NCI-H146 treated with DMSO at 0.1 percent for 48 hours (cell line): ENCODE measurements at regions not wholly inside any gene's neighbourhood (a gene's known extent, or its start where the extent isn't known, plus 50 kb on each side); places are given as distances from the start of the nearest gene placed in this dataset.
"Not testable (repeated sequence)": the region's sequence is repeated elsewhere in the genome, so short reads cannot be mapped to it uniquely, and the experiment has no call there.

Experiments used
- DNase-seq: peaks from one replicate; lab custom pipeline; 2025; ENCODE audit not compliant: unreplicated experiment; lab: John Stamatoyannopoulos, UW

DNA sequence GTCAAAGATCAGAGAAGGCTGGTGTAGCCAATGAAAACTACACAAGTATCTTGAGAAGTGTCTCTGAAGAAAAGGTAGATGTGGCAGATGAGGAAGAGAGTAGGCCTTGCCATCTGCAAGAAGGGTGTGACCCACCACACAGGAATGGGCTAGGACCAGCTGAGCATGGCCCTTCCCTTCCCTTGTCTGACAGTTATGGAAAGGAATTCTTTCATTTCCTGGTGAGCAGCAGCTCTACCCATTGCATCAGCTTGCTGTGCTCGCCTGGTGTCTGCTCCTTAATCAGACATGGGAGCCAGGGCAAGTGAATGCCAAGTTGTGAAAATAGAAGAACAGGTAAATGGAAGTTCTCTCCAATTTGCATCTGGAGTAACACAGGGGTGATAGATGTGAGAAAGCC, 145.2 kb upstream of the KRR1 start:
- DNase-seq, result no peak

DNA sequence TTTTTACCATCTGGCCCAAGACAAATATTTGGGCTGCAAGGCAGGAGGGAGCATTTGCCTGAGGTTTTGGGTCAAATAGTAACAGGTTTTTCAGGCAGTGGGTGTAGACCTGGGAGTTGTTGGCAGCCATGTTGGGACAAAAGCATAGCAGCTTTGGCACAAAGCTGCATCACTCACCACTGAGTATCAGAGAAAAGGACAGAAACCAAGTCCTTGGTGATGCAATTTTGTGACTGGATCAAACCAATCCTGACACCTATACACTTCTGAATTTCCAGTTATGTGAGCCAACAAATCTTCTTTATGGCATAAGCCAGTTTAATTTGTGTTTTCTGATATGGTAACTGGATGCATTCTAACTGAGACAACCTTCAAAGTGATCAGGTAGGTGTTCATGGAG, 144.8 kb upstream of the KRR1 start:
- DNase-seq, result no peak

DNA sequence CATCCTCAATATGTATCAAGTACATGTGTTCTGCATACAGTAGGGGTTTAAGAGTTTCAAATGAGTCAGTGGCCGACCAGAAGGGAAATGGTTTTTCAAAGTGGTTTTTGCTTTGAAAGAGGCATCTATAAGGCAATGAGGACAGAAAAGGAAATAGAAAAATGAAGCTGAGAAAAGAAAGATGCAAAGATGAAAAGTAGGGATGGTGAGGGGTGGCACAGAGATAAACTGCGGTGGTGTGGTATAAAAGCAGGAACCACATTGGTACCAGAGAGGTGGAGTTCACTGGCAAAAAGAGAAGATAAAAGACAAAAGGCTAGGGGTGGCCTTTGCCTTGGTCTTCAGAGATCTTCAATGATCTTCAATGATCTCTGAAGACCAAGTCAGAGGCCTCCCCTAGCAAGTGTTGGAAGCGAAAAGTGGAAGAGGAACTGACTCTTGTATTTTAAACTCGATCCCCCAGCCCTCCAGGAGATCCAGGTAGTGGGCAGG, 144.0 kb upstream of the KRR1 start:
- DNase-seq, result no peak

DNA sequence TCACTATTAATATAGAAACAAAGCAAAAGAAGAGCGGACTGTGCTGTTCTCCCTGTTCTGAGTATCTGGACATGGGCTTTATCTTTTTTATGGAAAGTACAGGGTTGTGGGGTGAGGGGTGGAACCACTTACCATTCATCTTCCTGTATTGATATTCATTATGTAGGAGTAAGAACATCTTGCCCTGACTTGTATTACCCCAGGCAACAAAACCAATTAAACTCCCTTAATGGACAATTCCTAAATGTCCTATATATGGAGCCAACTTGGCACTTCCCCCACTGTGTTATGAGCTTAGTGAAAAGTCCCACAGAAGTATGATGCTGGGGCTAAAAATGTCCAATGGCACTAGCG, 139.9 kb upstream of the KRR1 start:
- DNase-seq, result no peak

DNA sequence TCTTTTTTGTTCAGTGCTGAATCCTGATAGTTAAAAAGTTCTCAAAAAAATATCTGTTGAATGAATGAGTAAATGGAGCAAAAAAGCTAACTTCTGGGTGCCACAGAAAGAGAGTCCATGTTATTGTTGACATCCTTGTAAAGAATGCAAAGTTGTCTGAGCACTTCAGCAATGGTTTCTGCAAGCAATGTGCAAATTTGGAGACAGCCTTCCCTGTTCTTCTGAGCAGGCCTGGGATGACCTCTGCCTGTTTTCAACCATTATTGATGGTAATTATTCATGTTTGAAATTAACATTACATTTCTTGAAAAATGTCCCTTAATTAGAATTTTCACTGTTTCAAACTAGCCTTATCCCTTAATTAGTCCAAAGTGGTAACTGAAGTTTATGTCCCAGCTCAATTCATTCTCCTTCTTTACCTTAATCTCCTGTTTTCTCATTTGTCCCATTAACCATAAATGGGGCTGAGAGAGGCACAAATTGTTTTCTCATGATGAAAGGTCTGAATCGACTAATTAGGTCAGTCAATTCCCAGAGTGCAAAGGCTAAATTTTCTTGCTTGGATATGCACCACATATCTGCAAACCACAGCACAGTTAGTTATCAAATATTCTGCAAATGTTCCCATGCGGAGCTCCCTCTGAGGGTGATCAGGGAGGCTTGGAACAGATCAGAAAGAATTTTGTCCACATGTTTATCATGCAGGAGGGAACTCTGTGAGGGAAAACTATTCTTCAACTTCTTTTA, 139.4 kb upstream of the KRR1 start:
- DNase-seq, result no peak

DNA sequence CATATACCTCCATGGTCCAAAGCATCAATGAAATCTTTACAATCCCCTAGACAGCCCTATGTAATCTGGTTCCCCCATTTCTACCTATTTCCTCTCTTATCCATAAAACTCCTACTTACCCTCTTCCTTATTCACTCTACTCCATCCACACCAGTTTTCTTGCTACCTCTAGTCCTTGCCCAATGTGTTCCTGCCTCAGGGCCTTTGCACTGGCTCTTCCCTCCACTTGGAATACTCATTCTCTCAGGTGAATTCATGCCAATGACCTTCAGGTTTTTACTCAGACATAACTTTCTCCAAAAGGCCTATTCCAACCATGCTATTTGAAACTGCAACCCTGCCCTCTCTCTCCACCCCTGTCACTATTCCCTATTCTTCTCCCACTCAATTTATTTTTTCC, 138.7 kb upstream of the KRR1 start:
- DNase-seq, result no peak

DNA sequence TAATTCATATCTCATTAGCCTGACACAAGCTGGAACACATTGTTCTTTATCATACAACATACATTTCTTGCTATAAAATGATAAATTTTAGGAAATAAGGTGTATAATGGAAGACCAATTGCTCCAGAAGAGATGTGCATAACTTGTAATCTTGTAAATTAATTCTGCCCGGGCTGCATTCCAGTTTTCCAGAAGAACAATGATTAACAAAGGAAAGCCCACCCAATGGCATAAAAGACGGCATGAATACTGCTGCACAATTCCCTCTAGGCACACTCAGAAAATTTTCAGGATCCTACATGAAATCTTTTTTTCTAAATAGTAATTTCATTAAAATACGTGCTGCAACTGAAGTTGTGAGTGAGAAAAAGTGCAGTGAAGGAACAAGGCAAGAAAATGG, 137.4 kb upstream of the KRR1 start:
- no peak for DNase-seq

DNA sequence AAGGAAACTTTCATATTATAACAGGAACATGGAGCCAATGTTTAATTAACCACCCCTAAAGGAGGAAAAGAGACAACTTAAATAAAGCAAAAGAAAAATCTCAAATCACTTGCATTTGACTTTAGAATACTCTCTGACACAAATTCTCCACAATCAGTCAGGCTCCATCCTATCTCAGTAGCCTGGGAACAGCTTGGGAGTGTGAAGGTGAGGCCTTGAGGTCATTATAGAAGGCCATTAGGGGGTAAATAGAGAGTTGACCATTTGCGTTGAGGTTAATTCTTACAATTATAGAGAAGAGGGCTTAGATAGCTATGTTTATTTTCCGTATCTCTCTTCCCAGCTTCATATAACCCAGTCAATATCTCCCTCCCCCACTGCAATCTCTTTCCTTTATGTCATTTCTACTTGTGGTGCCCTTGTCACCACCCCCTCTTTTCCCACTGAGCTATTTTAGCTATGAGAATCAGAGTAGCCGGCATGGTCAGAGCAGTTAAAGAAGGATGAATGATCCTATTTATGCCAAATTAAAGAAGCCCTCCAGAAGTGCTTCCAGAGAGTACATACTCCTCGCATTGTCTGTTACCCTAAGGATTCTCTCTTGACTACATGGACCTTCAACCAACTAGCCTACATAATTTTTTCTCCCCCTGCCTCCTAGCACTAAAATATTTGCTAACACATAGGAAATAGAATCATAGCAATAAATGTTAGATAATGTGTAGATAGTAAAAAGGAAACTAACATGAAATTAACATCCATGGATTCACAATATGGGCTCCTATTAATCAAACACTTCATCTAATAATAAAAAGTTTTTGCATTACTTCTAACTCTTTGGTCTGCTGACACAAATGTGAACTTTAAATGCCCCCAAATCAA, 135.2 kb upstream of the KRR1 start:
- DNase-seq, result peak; percentile 65

DNA sequence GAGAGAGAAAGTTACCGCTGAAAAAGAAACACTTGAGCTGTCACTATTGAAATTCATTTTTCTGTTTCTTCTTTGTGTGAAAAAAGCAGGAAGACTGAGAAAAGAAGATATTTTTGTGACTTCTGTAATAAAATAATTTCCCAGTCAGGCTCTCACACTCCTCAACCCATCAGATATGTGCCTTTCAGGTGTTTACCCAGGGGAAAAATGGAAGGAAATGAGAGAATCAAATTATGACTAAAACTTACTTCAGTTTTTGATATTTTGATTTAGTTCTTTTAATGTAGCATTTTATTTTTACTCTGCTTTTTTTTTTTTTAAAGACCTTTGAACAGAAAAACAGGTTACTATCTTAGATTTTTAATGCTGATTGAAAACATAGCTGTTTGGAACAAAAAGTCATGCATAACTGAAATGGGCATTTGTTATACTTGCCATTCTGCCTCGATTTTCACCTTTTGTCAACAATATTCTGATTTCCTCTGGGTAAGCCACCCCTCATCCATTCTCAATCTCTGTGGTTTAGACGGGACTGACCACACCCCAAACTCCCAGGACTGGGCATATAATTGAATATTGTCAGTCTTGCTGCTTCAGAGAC, 133.2 kb upstream of the KRR1 start:
- no peak for DNase-seq

DNA sequence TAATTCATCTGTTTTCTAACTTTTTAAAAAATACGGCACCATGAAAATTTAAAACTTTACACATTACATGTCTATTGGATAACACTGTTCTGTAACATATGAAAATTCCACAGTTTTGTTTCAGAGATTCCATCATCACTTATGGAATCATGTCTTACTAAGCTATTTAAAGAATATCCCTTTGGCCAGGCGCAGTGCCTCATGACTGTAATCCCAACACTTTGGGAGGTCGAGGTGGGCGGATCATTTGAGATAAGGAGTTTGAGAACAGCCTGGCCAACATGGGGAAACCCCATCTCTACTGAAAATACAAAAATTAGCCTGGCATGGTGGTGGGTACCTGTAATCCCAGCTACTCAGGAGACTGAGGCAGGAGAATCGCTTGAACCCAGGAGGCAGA, 131.7 kb upstream of the KRR1 start:
- DNase-seq, result not testable (repeated sequence)

DNA sequence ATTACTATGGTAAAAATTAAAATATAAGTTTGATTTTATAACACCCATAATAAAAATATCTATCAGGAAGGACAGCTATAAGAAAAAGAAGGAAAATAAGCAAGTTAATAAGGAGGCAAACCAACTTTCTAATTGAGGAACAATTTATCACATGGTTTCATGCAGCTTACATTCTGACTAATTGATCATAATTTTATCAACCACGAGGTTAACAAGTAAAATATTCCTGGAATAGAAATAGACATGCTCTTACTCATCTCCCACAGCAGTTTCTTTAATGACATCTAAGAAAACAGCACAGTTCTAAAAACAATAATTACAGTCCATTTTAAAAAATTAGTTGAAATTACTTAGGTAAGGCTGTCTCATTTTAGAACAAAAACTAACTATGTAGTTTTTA, 130.8 kb upstream of the KRR1 start:
- no peak for DNase-seq

DNA sequence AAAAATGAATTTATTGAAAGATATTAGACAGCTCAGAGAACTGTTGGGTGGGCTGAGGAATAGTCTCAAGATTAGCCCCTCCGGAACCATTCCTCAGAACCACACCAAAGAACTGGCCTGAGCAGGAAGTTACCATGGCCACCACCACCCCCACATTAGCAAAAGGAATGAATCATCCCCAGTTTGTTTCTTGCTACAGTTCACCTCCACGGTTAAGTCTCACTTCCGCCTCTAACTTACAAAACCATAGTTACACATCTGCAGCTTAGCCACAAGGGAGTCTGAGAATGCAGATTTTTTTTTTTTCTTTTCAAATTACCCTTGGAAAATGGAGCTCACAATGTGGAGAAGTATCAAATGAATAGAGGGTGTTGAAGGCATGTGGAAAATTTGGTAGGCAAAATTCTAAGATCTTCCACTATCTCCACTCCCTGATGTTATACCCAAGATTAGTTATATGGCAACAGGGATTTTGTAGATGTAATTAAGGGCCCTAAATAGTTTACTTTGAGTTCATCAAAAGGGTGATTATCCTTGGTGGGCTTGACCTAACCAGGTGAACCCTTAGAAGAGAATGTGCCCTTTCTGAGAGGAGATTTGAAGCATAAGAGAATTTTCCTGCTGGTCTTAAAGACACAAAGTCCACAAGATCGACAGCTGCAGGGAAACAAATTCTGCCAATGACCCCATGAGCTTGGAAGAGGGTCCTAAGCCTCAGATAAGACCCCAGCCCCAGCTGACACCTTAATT, 129.8 kb upstream of the KRR1 start:
- DNase-seq, result no peak

DNA sequence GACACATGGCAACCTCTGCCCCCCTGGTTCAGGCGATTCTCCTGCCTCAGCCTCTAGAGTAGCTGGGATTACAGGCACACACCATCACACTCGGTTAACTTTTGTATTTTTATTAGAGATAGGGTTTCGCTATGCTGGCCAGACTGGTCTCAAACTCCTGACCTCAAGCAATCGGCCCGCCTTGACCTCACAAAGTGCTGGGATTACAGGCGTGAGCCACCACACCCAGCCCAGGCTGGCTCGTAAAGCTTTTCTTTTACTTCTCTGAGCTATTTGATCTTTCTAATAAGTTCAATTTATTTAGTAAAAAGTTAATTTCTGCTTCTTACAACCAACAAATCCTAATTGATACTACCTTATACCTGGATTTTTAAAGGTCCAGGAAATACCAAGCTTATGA, 127.4 kb upstream of the KRR1 start:
- no peak for DNase-seq

DNA sequence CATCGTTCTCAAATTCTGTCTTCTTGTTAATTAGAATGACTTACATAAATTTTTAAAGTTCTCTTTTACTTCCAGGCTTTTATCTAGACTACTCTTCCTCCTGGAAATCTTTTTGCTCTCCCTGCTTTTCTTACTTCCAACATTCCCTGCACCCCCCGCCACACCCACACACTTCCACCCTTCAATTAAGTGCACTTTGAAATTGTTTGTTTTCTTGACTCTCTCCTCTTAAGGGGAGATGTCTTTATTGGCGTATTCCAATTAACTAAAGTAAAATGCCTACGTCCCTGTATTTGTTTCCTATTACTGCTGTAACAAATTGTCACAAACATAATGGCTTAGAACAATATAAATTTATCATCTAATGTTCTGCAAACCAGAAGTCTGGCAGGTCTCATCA, 125.2 kb upstream of the KRR1 start:
- DNase-seq, result no peak

DNA sequence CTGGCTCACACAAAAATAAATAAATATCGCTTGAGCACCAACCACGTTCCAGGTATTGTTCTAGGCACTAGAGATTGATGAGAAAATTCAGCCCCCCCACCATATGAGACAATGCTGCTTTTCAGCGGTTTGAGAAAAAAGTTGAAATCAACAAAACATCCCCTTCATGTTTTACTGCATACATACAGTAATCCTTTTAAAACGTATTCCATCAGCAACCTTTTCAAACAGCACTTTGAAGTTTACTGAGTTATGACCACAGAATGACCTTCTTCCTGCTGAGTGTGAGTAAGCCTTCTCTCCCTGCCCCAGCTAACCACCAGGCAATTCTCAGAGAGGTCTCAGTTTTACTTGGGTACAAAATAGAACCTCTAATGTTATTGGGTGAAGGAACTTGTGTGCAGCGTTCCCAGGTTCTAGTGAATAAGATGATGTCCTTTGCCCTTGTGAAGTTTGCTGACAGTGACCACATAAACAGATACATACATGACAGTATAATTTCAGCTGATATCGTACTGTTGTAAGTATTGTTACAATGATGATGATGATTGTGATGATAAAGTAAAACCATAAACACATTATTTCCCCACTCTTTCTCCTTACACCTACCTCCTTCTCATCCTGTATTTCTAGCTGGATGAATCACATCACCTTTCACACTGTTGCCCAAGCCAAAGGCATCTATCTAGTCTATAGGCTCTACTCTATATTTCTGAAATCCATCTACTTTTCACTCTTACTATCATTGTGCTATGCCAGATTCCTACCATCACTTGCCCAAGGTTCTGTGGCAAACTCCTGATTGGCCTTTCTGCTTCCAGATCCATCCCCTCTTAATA, 124.4 kb upstream of the KRR1 start:
- no peak for DNase-seq

DNA sequence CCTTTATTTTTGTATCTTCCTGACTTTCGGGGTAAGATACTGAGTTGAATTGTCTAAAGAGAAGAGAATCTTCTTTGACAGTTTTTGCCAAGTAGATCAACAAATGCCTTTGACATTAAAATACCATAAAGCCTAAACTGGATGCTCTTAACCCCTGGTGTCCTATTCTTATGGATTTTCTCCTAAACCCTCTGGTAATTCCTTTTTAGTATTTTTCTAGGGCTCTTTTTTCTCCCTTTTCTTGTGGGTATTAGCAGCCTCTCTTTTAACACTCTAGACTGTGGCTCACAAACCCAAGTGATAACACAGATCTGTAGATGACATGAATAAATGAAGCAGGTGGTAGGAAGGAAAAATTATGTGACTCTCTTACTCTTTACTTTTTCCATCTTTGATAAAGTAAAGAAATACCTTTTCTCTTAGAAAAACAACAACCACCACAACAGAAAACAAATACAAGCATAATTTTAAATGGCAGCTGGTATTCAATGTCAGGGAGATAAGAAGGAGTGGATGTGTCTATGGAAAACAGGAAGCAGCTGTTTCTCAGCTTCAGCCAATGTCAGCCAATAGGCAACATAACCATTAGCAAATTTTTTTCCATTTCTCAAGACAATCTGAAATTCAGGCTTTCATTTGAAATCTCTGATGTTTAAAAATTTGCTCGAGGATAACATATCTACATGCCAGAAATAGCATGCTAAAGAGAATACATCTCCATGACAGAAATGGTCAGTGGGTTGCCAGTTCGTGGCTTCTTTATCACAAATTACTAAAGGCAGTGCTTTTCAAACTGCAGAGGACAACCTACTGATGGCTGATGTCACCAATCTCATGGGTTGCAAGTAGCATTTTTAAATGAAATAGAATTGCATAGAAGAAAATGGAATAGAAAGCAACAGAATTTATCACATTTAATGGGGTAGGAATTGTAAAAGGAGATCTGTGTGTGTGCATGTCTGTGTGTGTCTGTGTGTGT, 123.1 kb upstream of the KRR1 start:
- peak; percentile 18 for DNase-seq

DNA sequence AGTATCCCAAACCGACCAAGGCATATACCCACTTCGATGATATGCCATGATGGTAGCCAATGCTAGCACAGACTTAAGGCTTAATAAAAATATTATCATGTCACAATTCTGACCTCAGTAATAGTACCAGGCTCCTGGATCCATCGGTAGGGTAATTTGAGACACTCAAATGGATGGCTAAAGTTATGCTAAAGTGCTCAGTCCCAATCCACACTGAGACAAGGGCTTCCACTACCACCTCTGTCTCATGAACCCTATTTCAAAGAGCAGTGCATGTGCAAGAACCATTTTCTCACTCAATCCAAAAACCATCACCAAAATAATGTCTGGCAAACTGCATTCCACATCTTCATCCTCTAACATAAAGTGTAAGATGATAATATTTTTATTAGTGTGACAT, 122.4 kb upstream of the KRR1 start:
- DNase-seq, result no peak

DNA sequence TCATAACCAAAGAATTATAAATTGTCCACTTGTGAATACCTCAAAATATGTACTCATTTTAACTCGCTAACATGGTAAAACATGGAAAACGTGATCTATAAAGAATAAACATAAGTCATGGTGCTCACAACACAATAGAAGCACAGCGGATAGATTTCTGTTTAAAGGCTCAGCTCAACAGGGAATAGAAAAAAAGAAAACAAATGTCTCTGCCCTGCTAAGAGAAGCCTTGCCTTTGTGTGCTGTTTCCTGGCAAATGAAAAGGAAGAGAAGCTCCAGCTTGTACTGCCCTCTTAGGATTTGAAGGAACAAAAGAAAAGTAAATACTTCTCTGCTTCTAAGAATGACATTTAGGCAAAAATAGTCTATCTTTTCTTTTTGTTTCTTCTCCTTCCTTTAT, 121.0 kb upstream of the KRR1 start:
- peak; percentile 52 for DNase-seq

DNA sequence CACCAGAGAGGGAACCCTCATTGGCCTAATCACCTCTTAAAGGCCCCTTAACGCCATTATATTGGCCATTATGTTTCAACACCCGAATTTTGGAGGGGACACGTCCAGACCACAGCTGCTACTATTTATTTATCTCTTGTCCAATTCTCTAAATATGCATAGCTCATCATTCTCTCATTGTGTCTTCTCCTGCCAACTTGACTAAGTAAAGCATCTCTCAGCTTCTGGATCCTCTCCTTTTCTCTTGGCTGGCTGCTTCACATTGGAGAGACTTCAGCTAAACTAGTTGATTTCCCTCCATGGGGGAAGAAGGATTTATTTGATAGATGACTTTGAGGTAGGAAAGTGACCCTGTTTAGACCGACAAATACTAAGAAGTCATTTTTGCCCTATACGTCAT, 120.4 kb upstream of the KRR1 start:
- DNase-seq, result no peak
